NCI-H2081 treated with DMSO at 0.1 percent for 48 hours (cell line): ENCODE measurements at regions not wholly inside any gene's neighbourhood (a gene's known extent, or its start where the extent isn't known, plus 50 kb on each side); places are given as distances from the start of the nearest gene placed in this dataset.

Source experiments
- DNase-seq: peaks from one replicate; lab custom pipeline; 2025; lab: John Stamatoyannopoulos, UW

GRCh38 chr13:63972328-63972727 is 2556.7 kb upstream of the PCDH20 start:
- no peak for DNase-seq

GRCh38 chr13:63954683-63955082 is 2539.0 kb upstream of the PCDH20 start:
- no peak for DNase-seq

- no peak for DNase-seq
Observed at GRCh38 chr13:63948045-63948444, 2532.4 kb upstream of the PCDH20 start.

- no peak for DNase-seq
Observed at GRCh38 chr13:63944911-63945310, 2529.3 kb upstream of the PCDH20 start.

- no peak for DNase-seq
Observed at GRCh38 chr13:63942372-63942771, 2526.7 kb upstream of the PCDH20 start.

GRCh38 chr13:63938851-63939250 is 2523.2 kb upstream of the PCDH20 start:
- DNase-seq = no peak

GRCh38 chr13:63910511-63910910 is 2494.9 kb upstream of the PCDH20 start:
- DNase-seq = no peak

GRCh38 chr13:63909726-63910375 is 2494.2 kb upstream of the PCDH20 start:
- DNase-seq = no peak

- no peak for DNase-seq
Observed at GRCh38 chr13:63902141-63902540, 2486.5 kb upstream of the PCDH20 start.

GRCh38 chr13:63901630-63902029 is 2486.0 kb upstream of the PCDH20 start:
- DNase-seq = no peak

- no peak for DNase-seq
Observed at GRCh38 chr13:63900406-63900805, 2484.8 kb upstream of the PCDH20 start.

GRCh38 chr13:63896321-63896720 is 2480.7 kb upstream of the PCDH20 start:
- no peak for DNase-seq

- DNase-seq = no peak
Observed at GRCh38 chr13:63882052-63882451, 2466.4 kb upstream of the PCDH20 start.

GRCh38 chr13:63880705-63881104 is 2465.1 kb upstream of the PCDH20 start:
- DNase-seq = no peak

- DNase-seq = no peak
Observed at GRCh38 chr13:63873936-63874335, 2458.3 kb upstream of the PCDH20 start.

GRCh38 chr13:63864171-63864902 is 2448.7 kb upstream of the PCDH20 start:
- DNase-seq = no peak

- DNase-seq = no peak
Observed at GRCh38 chr13:63855457-63856118, 2439.9 kb upstream of the PCDH20 start.

- no peak for DNase-seq
Observed at GRCh38 chr13:63853816-63854215, 2438.2 kb upstream of the PCDH20 start.

GRCh38 chr13:63851526-63851925 is 2435.9 kb upstream of the PCDH20 start:
- no peak for DNase-seq

GRCh38 chr13:63843766-63844699 is 2428.4 kb upstream of the PCDH20 start:
- no peak for DNase-seq

- no peak for DNase-seq
Observed at GRCh38 chr13:63842102-63842501, 2426.5 kb upstream of the PCDH20 start.
